ENCODE measurements at regions not wholly inside any gene's neighbourhood (a gene's known extent, or its start where the extent isn't known, plus 50 kb on each side); places are given as distances from the start of the nearest gene placed in this dataset.

DNA sequence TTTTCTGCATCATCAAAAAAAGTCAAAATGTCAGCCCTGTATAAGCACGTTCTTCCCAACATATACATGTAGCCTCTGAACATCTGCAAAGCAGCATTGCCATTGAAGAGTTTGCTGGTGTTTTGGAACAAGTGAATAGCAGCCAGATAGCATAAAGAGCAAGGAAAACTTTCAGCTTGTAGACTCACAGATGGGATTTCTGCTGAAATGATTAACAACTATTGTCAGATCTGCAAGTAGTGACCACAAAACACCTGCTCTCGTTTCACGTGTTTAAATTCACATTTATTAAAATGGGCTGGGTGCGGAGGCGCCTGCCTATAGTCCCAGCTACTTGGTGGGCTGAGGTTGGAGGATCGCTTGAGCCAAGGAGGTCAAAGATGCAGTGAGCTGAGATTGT, 123.7 kb downstream of the SPRY1 start:
- Histone ChIP-seq H3K9me2 (ENCODE audit: insufficient read depth) (no peaks in the 10 kb centered on the region), H2AFZ (no peak overlapping the region), H3K27me3 (replicated peaks; ENCODE audit: insufficient read depth) (no peaks in the 10 kb centered on the region), H3K27ac (no peak overlapping the region), H3K4me2 (ENCODE audit: unreplicated experiment) (no peak overlapping the region), H3K4me1 (ENCODE audit: insufficient read depth) (no peaks in the 10 kb centered on the region), H4K20me1 (ENCODE audit: insufficient read depth) (no peaks in the 10 kb centered on the region), H3F3A (ENCODE audit: insufficient read depth) (no peaks in the 10 kb centered on the region), H3K79me2 (ENCODE audit: insufficient read depth) (no peaks in the 10 kb centered on the region), H3K9ac (no peak overlapping the region), H3K9me3 (ENCODE audit: low read depth) (no peaks in the 10 kb centered on the region), H3K4me3 (no peak overlapping the region), H3K36me3 (ENCODE audit: low read depth) (no peaks in the 10 kb centered on the region)
- in situ Hi-C loops (cut with MboI), result no loop called here
- DNase-seq, result no peak
- no peak for TF ChIP-seq EZH2phosphoT487 (IDR thresholded peaks at IDR 0.05; ENCODE audit: insufficient read depth, low read depth)
- 67 to 73% methylated on average over 6 of the region's 6 CpGs for WGBS, 2 experiments (ENCODE audit: low coverage in 1 of 2, low lambda C conversion rate in 2 of 2, missing lambda C conversion rate in 2 of 2)

- Histone ChIP-seq H4K20me1 (ENCODE audit: insufficient read depth) (no peaks in the 10 kb centered on the region), H3K4me1 (ENCODE audit: insufficient read depth) (no peaks in the 10 kb centered on the region), H3K9ac (no peak overlapping the region), H2AFZ (no peak overlapping the region), H3K79me2 (ENCODE audit: insufficient read depth) (no peaks in the 10 kb centered on the region), H3F3A (ENCODE audit: insufficient read depth) (no peaks in the 10 kb centered on the region), H3K27me3 (replicated peaks; ENCODE audit: insufficient read depth) (no peaks in the 10 kb centered on the region), H3K4me3 (no peak overlapping the region), H3K9me3 (ENCODE audit: low read depth) (no peaks in the 10 kb centered on the region), H3K36me3 (ENCODE audit: low read depth) (no peaks in the 10 kb centered on the region), H3K4me2 (ENCODE audit: unreplicated experiment) (no peak overlapping the region), H3K27ac (no peak overlapping the region), H3K9me2 (ENCODE audit: insufficient read depth) (no peaks in the 10 kb centered on the region)
- TF ChIP-seq EZH2 (IDR thresholded peaks at IDR 0.05; ENCODE audit: insufficient read depth, poor library complexity, severe bottlenecking), result no peak
- TF ChIP-seq EZH2phosphoT487 (IDR thresholded peaks at IDR 0.05; ENCODE audit: insufficient read depth, low read depth), result no peak
- in situ Hi-C loops (cut with MboI), result no loop called here
- no peak for DNase-seq
- 51 to 60% methylated on average over 3 of the region's 3 CpGs for WGBS, 2 experiments (ENCODE audit: low coverage in 1 of 2, low lambda C conversion rate in 2 of 2, missing lambda C conversion rate in 2 of 2)
These were observed 125.5 kb downstream of the SPRY1 start for GRCh38 chr4:123522081-123522480.

DNA sequence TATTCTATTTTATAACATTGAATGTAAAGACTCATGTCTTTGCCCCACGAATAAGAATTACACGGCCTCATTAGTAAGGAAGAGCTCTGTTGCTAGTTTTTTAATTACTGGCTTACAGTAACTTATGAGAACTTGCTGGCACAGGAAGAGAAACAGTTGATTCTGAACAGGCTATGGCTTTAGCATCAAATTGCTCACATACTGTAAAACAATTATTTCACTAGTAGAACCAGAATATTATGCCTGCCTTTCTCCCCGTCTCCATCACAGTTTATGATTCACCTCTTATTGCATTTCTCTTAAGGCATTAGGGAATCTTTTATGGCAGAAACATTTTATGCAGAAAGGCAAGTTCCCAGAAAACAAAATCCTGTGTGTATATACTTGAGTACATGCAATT, 126.1 kb downstream of the SPRY1 start:
- in situ Hi-C loops (cut with MboI), result no loop called here
- H3K4me1 ChIP-seq (ENCODE audit: insufficient read depth), result no peaks in the 10 kb centered on the region
- no peaks in the 10 kb centered on the region for H3F3A ChIP-seq (ENCODE audit: insufficient read depth)
- no peak overlapping the region for H3K4me2 ChIP-seq (ENCODE audit: unreplicated experiment)
- H3K27ac ChIP-seq, result no peak overlapping the region
- H3K36me3 ChIP-seq (ENCODE audit: low read depth), result no peaks in the 10 kb centered on the region
- no peak overlapping the region for H3K4me3 ChIP-seq
- H3K9me2 ChIP-seq (ENCODE audit: insufficient read depth), result no peaks in the 10 kb centered on the region
- H3K9ac ChIP-seq, result no peak overlapping the region
- TF ChIP-seq EZH2 (IDR thresholded peaks at IDR 0.05; ENCODE audit: insufficient read depth, poor library complexity, severe bottlenecking) (no peak), EZH2phosphoT487 (IDR thresholded peaks at IDR 0.05; ENCODE audit: insufficient read depth, low read depth) (no peak)
- no peak overlapping the region for H2AFZ ChIP-seq
- no peaks in the 10 kb centered on the region for H3K27me3 ChIP-seq (replicated peaks; ENCODE audit: insufficient read depth)
- WGBS, 2 experiments (ENCODE audit: low coverage in 1 of 2, low lambda C conversion rate in 2 of 2, missing lambda C conversion rate in 2 of 2), result 17% methylated on average over 3 of the region's 3 CpGs
- no peaks in the 10 kb centered on the region for H3K9me3 ChIP-seq (ENCODE audit: low read depth)
- no peaks in the 10 kb centered on the region for H3K79me2 ChIP-seq (ENCODE audit: insufficient read depth)
- DNase-seq, result no peak
- no peaks in the 10 kb centered on the region for H4K20me1 ChIP-seq (ENCODE audit: insufficient read depth)

- Histone ChIP-seq H3K27me3 (replicated peaks; ENCODE audit: insufficient read depth) (no peaks in the 10 kb centered on the region), H3K36me3 (ENCODE audit: low read depth) (no peaks in the 10 kb centered on the region), H3K4me1 (ENCODE audit: insufficient read depth) (no peaks in the 10 kb centered on the region), H3K4me2 (ENCODE audit: unreplicated experiment) (no peak overlapping the region), H3K9me2 (ENCODE audit: insufficient read depth) (no peaks in the 10 kb centered on the region), H3K4me3 (no peak overlapping the region), H3K9ac (no peak overlapping the region), H3F3A (ENCODE audit: insufficient read depth) (no peaks in the 10 kb centered on the region), H3K27ac (no peak overlapping the region), H4K20me1 (ENCODE audit: insufficient read depth) (no peaks in the 10 kb centered on the region), H3K9me3 (ENCODE audit: low read depth) (no peaks in the 10 kb centered on the region), H3K79me2 (ENCODE audit: insufficient read depth) (no peaks in the 10 kb centered on the region), H2AFZ (no peak overlapping the region)
- TF ChIP-seq EZH2phosphoT487 (IDR thresholded peaks at IDR 0.05; ENCODE audit: insufficient read depth, low read depth) (no peak), EZH2 (IDR thresholded peaks at IDR 0.05; ENCODE audit: insufficient read depth, poor library complexity, severe bottlenecking) (no peak)
- in situ Hi-C loops (cut with MboI), result no loop called here
- WGBS, 2 experiments (ENCODE audit: low coverage in 1 of 2, low lambda C conversion rate in 2 of 2, missing lambda C conversion rate in 2 of 2), result 94 to 96% methylated on average over 5 of the region's 5 CpGs
- DNase-seq, result no peak
These were observed 128.5 kb downstream of the SPRY1 start for GRCh38 chr4:123524958-123525628.

DNA sequence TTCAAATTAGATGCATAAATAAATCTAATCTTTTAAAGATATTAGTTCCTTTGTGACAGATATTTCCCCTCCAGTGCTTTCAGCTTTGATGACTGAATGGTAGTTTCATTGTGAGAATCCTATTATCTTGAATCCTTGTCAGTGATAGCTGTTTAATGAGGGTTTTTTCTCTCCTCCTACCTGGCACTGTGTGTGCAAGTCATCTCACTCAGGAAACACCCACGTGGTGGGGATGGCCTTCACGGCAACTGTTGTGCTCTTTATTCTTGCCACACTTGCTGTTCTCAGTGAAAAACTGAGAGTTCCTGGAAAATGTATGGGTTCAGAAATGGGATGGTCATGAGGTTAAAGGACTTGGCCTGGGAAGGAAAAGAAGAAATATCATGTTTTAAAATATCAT, 129.9 kb downstream of the SPRY1 start:
- Histone ChIP-seq H3K9me3 (ENCODE audit: low read depth) (no peaks in the 10 kb centered on the region), H3K9ac (no peak overlapping the region), H3K4me3 (no peak overlapping the region), H3K27ac (no peak overlapping the region), H3K4me1 (ENCODE audit: insufficient read depth) (no peaks in the 10 kb centered on the region), H2AFZ (no peak overlapping the region), H3K4me2 (ENCODE audit: unreplicated experiment) (no peak overlapping the region), H3K36me3 (ENCODE audit: low read depth) (no peaks in the 10 kb centered on the region), H3K79me2 (ENCODE audit: insufficient read depth) (no peaks in the 10 kb centered on the region), H4K20me1 (ENCODE audit: insufficient read depth) (no peaks in the 10 kb centered on the region), H3K27me3 (replicated peaks; ENCODE audit: insufficient read depth) (no peaks in the 10 kb centered on the region), H3K9me2 (ENCODE audit: insufficient read depth) (no peaks in the 10 kb centered on the region), H3F3A (ENCODE audit: insufficient read depth) (no peaks in the 10 kb centered on the region)
- DNase-seq, result no peak
- in situ Hi-C loops (cut with MboI), result no loop called here
- WGBS, 2 experiments (ENCODE audit: low coverage in 1 of 2, low lambda C conversion rate in 2 of 2, missing lambda C conversion rate in 2 of 2), result 62 to 65% methylated on average over 2 of the region's 2 CpGs
- TF ChIP-seq EZH2 (IDR thresholded peaks at IDR 0.05; ENCODE audit: insufficient read depth, poor library complexity, severe bottlenecking) (no peak), EZH2phosphoT487 (IDR thresholded peaks at IDR 0.05; ENCODE audit: insufficient read depth, low read depth) (no peak)
